DMS153 treated with DMSO at 0.1 percent for 48 hours (cell line): ENCODE measurements at regions not wholly inside any gene's neighbourhood (a gene's known extent, or its start where the extent isn't known, plus 50 kb on each side); places are given as distances from the start of the nearest gene placed in this dataset.

Experiments used
- DNase-seq: peaks from one replicate; lab custom pipeline; 2025; ENCODE audit not compliant: unreplicated experiment; lab: John Stamatoyannopoulos, UW

GRCh38 chr1:88186911-88187310 lies 497.2 kb upstream of the PKN2 start:
- no peak for DNase-seq

GRCh38 chr1:88188038-88188437 lies 496.0 kb upstream of the PKN2 start:
- DNase-seq = no peak

GRCh38 chr1:88189525-88189924 lies 494.5 kb upstream of the PKN2 start:
- DNase-seq = no peak

GRCh38 chr1:88191917-88192316 lies 492.2 kb upstream of the PKN2 start:
- DNase-seq = no peak

GRCh38 chr1:88194542-88194941 lies 489.5 kb upstream of the PKN2 start:
- DNase-seq = no peak

GRCh38 chr1:88200545-88200944 lies 483.5 kb upstream of the PKN2 start:
- DNase-seq = no peak

- DNase-seq = no peak
Measured at GRCh38 chr1:88204111-88204510, 480.0 kb upstream of the PKN2 start.

- DNase-seq = no peak
Measured at GRCh38 chr1:88204612-88205167, 479.4 kb upstream of the PKN2 start.

- DNase-seq = no peak
Measured at GRCh38 chr1:88208389-88208788, 475.7 kb upstream of the PKN2 start.

- no peak for DNase-seq
Measured at GRCh38 chr1:88210103-88210787, 473.8 kb upstream of the PKN2 start.

- DNase-seq = peak; percentile 8
Measured at GRCh38 chr1:88216441-88216840, 467.6 kb upstream of the PKN2 start.

- DNase-seq = no peak
Measured at GRCh38 chr1:88217386-88217785, 466.7 kb upstream of the PKN2 start.

GRCh38 chr1:88219521-88219920 lies 464.6 kb upstream of the PKN2 start:
- no peak for DNase-seq

GRCh38 chr1:88221411-88221810 lies 462.7 kb upstream of the PKN2 start:
- no peak for DNase-seq

GRCh38 chr1:88224906-88225305 lies 459.2 kb upstream of the PKN2 start:
- DNase-seq = no peak

- DNase-seq = no peak
Measured at GRCh38 chr1:88228114-88228513, 456.0 kb upstream of the PKN2 start.

GRCh38 chr1:88230126-88230525 lies 453.9 kb upstream of the PKN2 start:
- DNase-seq = no peak

GRCh38 chr1:88237058-88237457 lies 447.0 kb upstream of the PKN2 start:
- no peak for DNase-seq

GRCh38 chr1:88239205-88239604 lies 444.9 kb upstream of the PKN2 start:
- no peak for DNase-seq

GRCh38 chr1:88247666-88248065 lies 436.4 kb upstream of the PKN2 start:
- DNase-seq = no peak

GRCh38 chr1:88250915-88251314 lies 433.2 kb upstream of the PKN2 start:
- no peak for DNase-seq

- DNase-seq = no peak
Measured at GRCh38 chr1:88252745-88253144, 431.3 kb upstream of the PKN2 start.

- no peak for DNase-seq
Measured at GRCh38 chr1:88265606-88266005, 418.5 kb upstream of the PKN2 start.
